NCI-H748 treated with DMSO at 0.1 percent for 48 hours (cell line): ENCODE measurements at regions not wholly inside any gene's neighbourhood (a gene's known extent, or its start where the extent isn't known, plus 50 kb on each side); places are given as distances from the start of the nearest gene placed in this dataset.

Experiments used
- DNase-seq: peaks from one replicate; lab custom pipeline; 2025; lab: John Stamatoyannopoulos, UW

- peak; percentile 40 for DNase-seq
Measured at GRCh38 chr1:168918860-168919741, 187.4 kb upstream of the ATP1B1 start.

DNA sequence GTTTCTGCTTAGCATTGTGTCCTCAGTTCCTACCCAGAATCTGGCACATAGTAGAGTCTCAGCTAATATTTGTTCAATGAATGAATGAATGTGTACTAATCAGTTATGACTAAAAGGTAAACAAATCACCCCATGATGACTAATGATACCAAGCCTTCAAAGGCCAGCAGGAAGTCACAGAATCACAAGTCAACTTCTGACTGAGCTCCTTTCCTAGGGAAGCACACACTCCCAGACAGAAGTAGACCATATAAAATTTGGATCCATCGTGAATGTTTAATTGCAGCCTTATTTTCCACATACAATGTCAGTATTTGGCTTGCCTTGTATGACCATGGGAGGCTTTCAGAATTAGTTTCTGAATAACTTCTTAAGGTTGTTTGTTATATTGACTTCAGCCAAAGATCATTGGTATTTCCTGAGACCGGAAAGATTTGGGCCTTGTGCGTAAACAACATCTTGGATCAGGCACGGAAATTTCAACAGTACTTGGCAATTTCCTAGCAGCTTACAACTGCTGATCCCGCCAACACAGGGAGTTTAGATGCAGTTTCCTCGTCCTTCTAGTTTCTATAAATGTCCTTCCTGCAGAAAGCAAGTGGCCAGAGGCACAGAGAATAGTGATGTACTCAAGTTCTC is 185.9 kb upstream of the ATP1B1 start:
- DNase-seq = no peak

DNA sequence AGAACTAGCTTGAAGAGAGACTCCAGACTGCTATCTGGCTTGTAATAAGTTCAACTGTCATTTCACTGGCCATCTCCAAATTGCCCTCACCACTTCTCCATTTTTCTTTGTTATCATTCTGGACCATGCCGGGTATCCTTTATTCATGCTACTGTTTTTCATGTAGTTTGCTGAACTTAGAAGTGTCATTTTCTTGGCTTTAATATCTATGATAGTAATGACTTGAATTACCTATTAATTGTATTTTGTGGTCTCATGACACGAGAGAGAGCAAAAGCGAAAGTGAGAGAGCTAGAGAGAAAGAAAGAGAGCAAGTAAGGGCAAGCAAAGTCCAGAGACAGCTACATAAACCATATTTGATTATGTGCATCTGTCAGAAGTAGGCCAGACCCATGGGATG is 184.9 kb upstream of the ATP1B1 start:
- no peak for DNase-seq

GRCh38 chr1:168923521-168924136 is 182.9 kb upstream of the ATP1B1 start:
- DNase-seq = no peak

DNA sequence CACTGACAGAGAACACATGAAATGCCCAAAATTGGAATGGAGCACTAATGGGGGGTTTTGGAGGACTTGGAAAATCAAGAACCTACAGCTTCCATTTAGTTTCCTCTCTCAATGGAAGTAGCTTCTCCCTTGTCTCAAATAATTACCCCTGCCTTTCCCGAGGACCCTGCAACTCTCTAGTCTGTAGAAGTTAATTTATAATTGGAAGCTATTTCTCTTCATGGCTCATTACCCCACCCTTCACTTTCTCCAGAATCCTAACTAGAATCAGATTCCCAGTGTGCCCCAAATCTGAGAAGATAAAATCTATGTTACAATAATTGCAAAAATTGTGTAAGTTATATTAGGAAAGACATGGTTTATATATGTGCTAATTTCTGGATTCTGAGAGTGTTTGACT is 181.5 kb upstream of the ATP1B1 start:
- DNase-seq = no peak

DNA sequence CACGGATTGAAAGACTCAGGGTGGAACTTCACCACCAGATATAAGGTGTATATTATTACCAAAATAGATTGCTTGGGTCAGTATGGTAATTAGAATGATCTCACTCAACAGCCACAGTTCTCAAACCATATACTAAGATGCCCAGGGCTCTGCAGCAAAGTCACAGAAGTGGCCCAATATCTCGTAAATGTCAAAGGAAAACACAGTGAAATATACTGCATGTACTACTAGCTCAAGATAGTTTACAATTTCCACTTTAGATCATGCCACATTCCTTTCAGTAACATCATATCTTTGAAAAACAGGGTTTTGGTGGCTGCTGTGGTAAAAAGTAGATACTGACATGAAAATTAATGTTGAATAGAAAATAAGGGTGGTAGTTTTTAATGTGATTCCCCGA is 180.3 kb upstream of the ATP1B1 start:
- DNase-seq = no peak

DNA sequence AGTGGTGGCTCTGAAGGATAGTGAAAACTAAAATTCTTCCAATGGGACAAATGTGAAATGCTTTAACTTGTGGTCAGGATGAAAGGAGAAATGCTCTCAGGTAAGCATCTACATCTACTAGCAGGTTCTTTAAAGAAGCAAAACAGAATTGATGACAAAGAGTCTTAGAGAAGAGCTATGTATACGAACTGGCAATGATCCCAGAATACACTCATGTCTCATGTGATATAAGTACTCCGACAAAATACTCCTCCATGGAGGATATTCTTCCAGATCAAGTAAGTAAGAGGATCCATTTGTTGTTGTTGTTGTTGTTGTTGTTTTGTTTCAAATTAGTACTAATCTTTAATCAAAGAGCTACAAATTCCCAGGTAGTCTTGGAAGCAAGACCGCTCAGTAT is 174.0 kb upstream of the ATP1B1 start:
- no peak for DNase-seq

GRCh38 chr1:168933141-168933805 is 173.2 kb upstream of the ATP1B1 start:
- DNase-seq = no peak

- peak; percentile 56 for DNase-seq
Measured at GRCh38 chr1:168939110-168939946, 167.2 kb upstream of the ATP1B1 start.

GRCh38 chr1:168939947-168940223 is 166.6 kb upstream of the ATP1B1 start:
- DNase-seq = no peak

- DNase-seq = no peak
Measured at GRCh38 chr1:168941640-168942039, 164.8 kb upstream of the ATP1B1 start.

DNA sequence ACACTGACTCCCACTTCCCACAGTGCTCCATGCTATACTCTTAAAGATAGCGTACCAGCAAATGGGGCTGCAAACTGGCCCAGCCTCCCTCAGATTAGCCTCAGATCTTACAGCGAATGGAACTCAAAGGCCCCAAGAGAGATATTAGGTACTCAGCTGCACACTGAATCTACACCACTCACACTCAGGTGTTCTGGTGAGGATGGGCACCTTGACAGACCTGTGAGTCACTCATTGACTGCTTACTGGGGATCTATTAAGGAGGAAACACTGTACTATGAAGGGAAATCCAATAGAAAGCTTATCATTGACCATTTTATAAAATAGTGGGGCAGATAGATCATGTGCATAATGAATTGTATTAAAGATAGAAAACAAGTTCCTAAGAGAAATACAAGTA is 164.3 kb upstream of the ATP1B1 start:
- DNase-seq = no peak

DNA sequence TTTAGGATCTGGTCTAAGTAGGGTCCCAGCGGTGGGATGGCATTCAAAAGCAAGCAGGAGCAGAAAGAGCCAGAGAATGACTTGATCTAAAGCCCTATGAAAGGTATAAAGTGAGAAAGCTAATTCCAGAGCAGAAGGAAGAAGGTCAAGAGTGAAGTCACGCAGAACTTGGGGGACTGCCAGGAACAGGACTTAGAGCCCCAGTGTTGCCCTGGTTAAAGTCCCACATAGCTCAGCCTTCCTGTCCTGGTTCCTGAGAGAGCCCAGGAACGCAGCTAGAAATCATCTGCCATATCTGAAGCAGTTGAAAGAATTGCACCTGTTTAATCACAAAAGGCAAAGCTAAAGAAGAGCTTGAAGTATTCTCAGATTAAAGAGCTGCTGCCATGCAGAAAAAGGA is 160.6 kb upstream of the ATP1B1 start:
- DNase-seq = no peak

GRCh38 chr1:168947041-168947440 is 159.4 kb upstream of the ATP1B1 start:
- peak; percentile 8 for DNase-seq

DNA sequence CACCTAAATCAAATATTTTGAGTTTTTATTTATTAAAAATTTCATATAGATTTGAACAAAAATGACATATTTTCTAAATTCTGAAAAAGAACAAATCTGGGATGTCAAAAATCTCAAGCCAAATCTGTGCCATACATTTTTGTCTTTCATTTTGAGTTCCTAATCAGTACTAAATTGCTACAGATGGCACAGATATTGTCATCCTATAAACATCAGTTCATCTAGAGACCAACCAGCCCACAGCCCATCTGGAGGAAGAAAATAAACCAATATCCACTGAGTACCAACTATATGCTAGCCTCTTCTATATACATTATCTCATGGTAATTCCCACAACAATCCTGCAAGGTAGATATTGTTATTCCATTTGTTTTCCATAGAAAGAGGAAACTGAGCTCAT is 156.8 kb upstream of the ATP1B1 start:
- DNase-seq = no peak

GRCh38 chr1:168957818-168958217 is 148.7 kb upstream of the ATP1B1 start:
- DNase-seq = no peak

DNA sequence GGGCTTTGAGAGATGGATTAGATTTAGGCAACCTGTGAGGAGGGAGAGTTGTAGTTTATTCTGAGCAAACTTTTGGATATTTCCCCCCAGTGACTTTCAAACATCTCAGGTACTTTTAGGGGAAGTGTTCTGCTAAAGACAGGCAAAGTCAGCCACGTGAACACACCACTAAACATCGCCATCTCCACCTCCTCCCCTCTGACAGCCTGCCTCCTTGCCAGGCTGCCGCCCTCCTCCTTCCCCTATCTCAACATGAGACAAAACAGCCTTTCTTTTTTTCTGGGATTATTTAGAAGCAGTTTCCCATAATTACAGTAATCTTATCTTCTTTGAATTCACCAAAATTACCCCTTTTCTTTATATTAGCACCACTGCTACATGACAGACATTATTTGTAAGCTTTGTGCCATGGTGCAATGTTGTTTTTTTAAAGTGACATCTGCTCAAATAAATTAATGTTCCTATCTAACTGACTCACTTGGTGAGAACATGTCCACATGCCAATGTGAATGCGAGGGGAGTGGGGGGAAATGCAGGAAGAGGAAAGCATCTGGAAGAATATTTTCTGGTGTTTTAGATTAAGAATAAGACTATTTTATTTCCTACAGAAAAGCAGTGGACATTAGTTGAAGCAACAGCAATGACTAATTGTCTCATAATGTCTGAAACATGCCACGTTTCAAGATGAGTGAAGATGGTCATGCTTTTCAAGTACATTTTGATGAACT is 147.8 kb upstream of the ATP1B1 start:
- DNase-seq = peak; percentile 4

- no peak for DNase-seq
Measured at GRCh38 chr1:168959382-168959781, 147.1 kb upstream of the ATP1B1 start.

DNA sequence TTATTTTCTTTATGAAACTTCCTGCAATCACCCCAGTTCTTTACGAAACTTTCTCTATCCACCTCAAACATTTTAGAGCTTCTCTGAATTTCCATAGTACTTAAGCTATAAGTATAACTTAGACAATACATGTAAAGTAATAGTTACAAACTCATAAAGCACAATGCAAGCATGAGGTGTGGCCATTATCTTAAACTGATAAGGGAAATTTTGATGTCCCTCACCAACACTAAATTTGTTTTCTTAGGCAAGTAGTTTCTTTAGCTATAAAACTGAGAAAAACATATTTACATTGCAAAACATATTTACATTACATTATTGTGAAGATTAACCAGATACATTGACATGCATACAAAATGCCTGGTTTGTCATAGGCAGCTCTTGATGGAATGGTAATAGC is 146.4 kb upstream of the ATP1B1 start:
- DNase-seq = no peak

DNA sequence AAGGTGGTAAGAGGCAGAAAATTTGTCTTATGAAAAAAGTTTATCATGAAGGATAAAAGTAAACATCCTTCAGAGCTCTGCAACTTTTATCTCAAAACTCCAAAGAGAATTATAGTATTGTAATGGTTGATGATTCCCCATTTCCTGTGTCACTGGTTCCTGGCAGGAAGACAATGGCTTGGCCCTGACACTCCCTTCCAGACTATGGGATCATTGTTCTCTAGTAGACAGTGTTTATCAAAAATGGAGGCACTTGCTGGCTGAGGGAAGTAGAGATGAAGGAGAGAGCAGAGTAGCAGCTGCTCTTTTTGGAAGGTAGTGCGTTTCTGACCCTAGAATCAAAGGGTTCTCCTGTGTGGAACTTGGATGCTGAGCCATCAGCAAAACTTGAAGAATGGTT is 145.9 kb upstream of the ATP1B1 start:
- peak; percentile 5 for DNase-seq

- DNase-seq = no peak
Measured at GRCh38 chr1:168963601-168964000, 142.9 kb upstream of the ATP1B1 start.
